ENCODE measurements at regions not wholly inside any gene's neighbourhood (a gene's known extent, or its start where the extent isn't known, plus 50 kb on each side); places are given as distances from the start of the nearest gene placed in this dataset.

- TF ChIP-seq REST (IDR thresholded peaks at IDR 0.05; ENCODE audit: low read depth, low read length) (no peak), NRF1 (IDR thresholded peaks at IDR 0.05; ENCODE audit: low read depth, low read length) (no peak)
These were observed 63.0 kb upstream of the ACP3 start (continued) for GRCh38 chr3:132254076-132254755.

GRCh38 chr3:132255041-132255745 lies 62.0 kb upstream of the ACP3 start:
- WGBS (ENCODE audit: low lambda C conversion rate) = 28% methylated on average over 5 of the region's 5 CpGs
- Histone ChIP-seq H3K4me3 (ENCODE audit: low read depth in 2 of 2, low read length in 1 of 2) (no peak overlapping the region), H3K4me1 (ENCODE audit: control insufficient read depth in 1 of 2, insufficient read depth in 2 of 2, low read depth in 1 of 2, low read length in 1 of 2) (no peaks in the 10 kb centered on the region), H4K20me1 (ENCODE audit: insufficient read depth) (no peaks in the 10 kb centered on the region), H2AFZ (ENCODE audit: low read depth) (no peak overlapping the region), H3K27ac (ENCODE audit: low read depth in 2 of 2, low read length in 1 of 2) (no peak overlapping the region), H3K9ac (no peak overlapping the region), H3F3A (replicated peaks; ENCODE audit: insufficient read depth) (no peaks in the 10 kb centered on the region), H3K27me3 (ENCODE audit: insufficient read depth) (no peaks in the 10 kb centered on the region), H3K9me2 (no peaks in the 10 kb centered on the region), H3K36me3 (replicated peaks in 1 of 2; ENCODE audit: control insufficient read depth in 1 of 2, insufficient read depth in 2 of 2, low read length in 1 of 2) (no peaks in the 10 kb centered on the region), H3K79me2 (ENCODE audit: insufficient read depth) (no peaks in the 10 kb centered on the region), H3K4me2 (no peak overlapping the region), H3K9me3 (no peaks in the 10 kb centered on the region)
- TF ChIP-seq JUND (IDR thresholded peaks at IDR 0.05) = no peak
- TF ChIP-seq MXI1 (IDR thresholded peaks at IDR 0.05; ENCODE audit: low read depth, low read length) = no peak
- no peak for TF ChIP-seq POLR2AphosphoS5 (IDR thresholded peaks at IDR 0.05; ENCODE audit: low read depth, low read length)
- no peak for TF ChIP-seq IRF3 (IDR thresholded peaks at IDR 0.05; ENCODE audit: low read depth, low read length)
- no peak for TF ChIP-seq NRF1 (IDR thresholded peaks at IDR 0.05; ENCODE audit: low read depth, low read length)
- no peak for TF ChIP-seq FOXM1 (IDR thresholded peaks at IDR 0.05; ENCODE audit: low read depth)
- TF ChIP-seq CHD2 (IDR thresholded peaks at IDR 0.05; ENCODE audit: low read length, partially characterized antibody) = no peak
- TF ChIP-seq CTCF (IDR thresholded peaks at IDR 0.05) = no peak
- no peak for TF ChIP-seq RFX5 (IDR thresholded peaks at IDR 0.05; ENCODE audit: low read length)
- TF ChIP-seq ZBTB33 (IDR thresholded peaks at IDR 0.05; ENCODE audit: borderline replicate concordance, low read depth) = no peak
- no peak for TF ChIP-seq EP300 (IDR thresholded peaks at IDR 0.05; ENCODE audit: borderline replicate concordance in 1 of 2, low read depth in 1 of 2, low read length in 1 of 2)
- TF ChIP-seq TEAD4 (IDR thresholded peaks at IDR 0.05; ENCODE audit: borderline replicate concordance, insufficient read depth) = no peak
- CTCF ChIA-PET = interaction anchor here (0.5 to 8.0 kb wide), 7 partner anchors 9 to 142 kb away, joined by 3 to 126 read pairs (median 4); no protein-coding TSS in a partner anchor
- POLR2A ChIA-PET = no interaction called here
- DNase-seq = no peak
